HG02973 (cell line): ENCODE measurements at regions not wholly inside any gene's neighbourhood (a gene's known extent, or its start where the extent isn't known, plus 50 kb on each side); places are given as distances from the start of the nearest gene placed in this dataset.

Experiments used
- ATAC-seq: cut with Tn5 transposase; IDR thresholded peaks from one replicate; pipeline ENCODE4 v1.9.1; 2021; ENCODE audit warnings: moderate library complexity; ENCODE audit not compliant: unreplicated experiment

- ATAC-seq, result no peak
Measured at GRCh38 chr22:48439560-48440135, 1388.0 kb downstream of the BRD1 start.

DNA sequence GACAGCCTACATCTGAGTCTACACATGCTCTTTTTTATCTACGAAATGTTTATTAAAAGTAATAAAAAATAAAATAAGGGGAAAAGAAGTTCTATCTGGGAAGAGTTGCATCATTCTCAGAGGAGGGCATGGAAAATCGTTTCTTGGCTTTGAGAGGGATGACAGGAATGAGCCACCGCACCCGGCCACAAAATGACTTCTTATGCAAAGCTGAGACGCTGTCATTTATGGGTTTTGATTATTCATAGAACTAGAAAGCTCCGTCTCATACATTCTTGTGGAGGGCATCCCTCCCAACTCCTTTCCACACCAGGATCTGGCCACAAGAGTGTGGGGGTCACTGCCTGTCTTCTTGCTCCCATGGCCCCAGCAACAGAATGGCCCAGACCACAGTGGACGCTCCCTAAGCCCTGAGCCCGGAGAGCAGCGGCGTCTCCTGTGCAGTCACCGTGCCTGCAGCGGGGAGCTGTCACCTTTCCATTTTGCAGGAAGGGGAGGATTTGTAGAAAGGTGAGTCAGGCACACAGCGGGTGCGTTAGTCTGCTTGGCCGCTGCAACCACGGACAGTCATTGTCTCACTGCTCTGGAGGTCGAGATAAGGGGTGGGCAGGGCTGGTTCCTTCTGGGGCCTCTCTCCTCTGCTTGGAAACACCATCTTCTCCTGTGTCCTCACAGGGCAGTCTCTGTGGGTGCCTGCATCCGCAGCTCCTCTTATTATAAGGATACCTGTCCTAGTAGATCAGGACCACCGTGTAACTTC lies 1388.7 kb downstream of the BRD1 start:
- no peak for ATAC-seq

DNA sequence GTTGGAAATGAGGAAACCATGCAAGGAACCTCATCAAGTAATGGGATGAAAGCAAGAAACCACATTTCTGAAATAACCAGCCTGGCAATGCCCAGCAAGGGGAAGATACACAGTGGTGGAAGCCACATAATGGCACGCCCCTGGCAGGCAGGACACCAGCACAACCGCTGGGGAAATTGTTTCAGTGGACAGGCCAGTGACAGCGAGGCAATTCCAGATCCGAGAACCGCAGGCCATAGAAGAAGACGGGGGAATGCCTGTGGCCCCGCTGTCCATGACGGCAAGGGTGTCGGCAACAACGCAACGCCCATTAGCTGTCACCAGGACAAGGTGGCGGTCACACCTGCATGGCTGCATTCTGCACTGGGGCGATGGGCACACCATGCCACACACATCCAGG lies 1389.6 kb downstream of the BRD1 start:
- ATAC-seq, result no peak

- no peak for ATAC-seq
Measured at GRCh38 chr22:48436201-48436931, 1391.3 kb downstream of the BRD1 start.

DNA sequence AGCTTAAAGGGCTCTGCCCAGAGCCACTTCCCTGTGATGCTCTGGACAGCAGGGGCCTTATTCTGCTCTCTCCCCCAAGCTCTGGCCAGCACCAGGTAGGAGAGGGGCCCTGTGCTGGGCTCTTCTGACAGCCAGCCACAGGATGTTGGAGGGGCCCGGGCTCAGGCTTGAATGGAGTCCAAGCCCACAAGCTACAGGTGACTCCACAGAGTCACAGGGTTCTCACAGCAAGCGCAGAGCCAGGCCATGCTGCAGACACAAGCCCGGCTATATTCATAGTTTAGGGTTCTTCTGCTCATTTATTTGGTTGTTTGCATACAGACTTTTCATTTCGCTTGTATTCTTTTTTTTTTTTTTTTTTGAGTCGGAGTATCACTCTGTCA lies 1392.8 kb downstream of the BRD1 start:
- ATAC-seq, result no peak

DNA sequence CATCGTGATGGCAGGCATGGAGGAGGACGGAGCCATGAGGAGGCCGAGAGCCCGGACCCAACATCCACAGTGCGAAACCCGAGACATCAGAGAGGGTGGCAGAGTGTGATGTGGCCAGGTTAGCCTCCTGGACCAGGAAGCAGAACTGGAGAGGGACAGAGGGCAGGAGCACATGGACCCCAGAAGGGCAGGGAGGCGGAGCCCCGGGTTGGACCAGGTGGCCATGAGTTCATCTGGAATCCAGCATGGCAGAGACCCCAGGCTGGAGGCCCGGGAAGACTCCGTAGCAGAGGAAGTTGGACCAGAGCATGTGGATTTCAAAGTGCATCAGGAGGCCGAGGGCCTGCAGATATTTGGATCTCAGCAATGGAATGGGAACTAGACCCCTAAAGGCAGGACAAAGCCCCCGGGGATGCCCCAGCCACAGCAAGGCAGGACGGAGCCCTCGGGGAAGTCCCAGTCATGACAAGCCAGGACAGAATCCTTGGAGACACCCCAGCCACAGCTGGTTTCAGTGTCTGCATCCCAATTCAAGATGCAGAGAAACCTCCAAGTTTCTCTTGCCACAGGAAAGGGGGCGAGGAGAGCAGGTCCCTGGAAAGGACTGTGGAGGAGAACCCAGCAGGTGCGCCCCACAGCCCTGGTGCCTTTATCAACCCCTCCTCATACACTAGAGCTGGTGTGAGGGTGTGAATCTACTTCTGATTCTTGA lies 1393.4 kb downstream of the BRD1 start:
- no peak for ATAC-seq

DNA sequence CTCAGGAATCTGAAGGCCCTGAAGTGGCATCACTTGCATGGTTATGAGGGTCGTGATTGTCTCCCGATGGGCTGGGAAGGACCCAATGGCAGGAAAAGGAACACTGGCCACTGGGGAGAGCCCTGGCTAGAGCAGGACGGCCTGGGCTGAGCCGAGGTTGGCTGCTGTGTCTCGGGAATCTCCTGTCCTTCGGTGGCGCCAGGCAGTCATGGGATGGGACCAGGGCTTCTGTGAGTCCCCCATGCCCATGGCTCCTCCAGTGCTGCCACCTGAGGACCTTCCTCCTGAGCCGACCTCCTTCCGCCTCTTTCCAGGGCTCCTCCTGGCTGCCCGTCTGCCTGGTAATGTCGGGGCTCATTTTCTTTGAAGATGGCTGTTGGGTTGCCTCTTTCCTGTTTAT lies 1394.0 kb downstream of the BRD1 start:
- no peak for ATAC-seq

DNA sequence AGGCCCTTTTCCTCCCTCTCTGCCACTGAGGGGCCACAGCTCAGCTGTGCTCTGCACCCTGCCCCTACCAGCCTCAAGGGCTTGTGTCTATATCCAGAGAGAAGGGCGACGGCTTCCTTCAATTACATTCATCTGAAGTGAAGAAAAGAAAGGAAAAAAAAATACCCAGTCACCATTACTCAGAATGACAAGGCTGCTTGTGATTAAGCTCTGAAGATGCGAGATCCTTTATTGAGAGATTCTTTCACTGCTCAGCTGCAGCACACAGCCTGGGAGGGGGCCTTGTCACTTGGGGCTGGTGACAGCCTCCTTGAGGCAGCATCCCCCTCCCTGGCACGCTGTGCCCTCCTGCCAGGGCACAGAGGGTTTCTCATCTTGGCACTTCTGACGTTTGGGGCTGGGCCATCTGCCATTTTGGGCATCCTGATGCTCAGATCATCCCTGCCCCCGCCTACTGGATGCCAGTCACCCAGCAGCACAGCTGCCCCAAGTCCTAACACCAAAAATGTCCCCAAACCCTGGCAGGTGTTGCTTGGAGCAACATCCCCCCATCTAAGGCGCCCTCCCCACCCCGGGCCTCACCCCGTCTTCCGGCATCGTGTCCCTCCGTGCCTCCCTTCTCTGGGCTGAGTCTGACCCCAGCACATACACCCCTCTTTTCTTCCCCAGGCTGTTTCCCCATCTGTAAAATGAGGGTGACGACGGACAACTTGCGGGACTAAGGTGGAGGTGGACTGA lies 1394.7 kb downstream of the BRD1 start:
- no peak for ATAC-seq

DNA sequence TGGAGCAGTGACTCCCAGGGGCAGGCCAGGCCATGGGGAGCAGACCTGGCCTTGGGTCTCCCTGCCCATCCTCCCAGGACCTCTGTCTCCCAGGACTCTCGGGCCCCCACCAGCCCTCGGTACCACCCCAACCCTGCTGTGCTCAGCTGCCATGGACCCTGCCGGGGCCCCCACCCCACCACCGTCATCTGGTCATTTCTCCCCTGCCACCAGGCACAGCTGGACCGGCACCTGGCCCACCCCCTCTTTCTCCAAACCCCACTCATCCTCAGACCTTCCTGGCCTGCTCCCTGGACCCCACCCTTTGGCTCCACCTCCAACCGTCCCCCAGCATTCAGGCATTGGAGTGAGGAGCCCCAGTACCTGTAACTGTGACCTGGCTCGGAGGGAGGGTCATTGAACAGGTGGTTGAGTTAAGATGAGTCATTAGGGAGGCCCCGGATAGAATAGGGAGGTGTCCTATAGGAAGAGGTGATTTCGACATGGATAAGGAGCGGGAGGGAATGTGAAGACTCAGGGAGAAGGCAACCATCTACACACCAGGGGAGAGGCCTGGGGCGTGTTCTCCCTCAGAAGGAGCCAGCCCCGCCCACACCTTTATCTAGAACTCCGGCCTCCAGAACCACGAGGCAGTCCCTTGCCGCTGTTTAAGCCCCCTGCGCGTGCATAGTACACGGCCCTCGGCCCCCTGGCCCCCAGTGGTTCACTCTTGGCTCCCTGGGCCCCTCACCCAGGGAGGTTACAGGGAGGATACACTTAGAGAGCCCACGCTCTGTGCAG lies 1395.9 kb downstream of the BRD1 start:
- no peak for ATAC-seq

- ATAC-seq, result no peak
Measured at GRCh38 chr22:48431014-48431413, 1396.7 kb downstream of the BRD1 start.

DNA sequence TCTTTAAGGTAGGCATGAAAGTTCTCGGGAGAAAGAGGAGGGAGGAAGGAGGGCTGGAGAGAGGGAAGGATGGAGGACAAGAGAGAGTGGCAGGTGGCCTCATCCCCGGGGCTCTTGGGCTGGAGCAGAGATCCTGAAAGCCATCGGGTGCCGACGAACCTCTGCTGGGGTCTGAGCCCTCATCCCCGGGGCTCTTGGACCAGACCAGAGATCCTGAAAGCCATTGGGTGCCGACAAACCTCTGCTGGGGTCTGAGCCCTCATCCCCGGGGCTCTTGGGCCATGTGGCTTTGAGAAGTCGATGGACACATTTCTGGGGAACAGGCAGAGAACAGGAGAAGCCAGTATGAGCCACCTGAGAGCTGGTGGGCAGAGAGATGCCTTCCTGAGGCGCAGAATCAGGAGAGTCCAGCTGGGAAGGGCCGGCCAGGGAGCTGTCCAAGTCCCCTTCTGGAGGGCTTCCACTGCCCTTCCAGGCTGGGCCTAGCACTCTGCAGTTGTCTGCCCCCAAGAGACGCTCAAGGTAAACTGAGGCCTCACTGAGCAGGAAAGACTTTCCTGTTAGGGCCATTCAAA lies 1398.1 kb downstream of the BRD1 start:
- no peak for ATAC-seq

DNA sequence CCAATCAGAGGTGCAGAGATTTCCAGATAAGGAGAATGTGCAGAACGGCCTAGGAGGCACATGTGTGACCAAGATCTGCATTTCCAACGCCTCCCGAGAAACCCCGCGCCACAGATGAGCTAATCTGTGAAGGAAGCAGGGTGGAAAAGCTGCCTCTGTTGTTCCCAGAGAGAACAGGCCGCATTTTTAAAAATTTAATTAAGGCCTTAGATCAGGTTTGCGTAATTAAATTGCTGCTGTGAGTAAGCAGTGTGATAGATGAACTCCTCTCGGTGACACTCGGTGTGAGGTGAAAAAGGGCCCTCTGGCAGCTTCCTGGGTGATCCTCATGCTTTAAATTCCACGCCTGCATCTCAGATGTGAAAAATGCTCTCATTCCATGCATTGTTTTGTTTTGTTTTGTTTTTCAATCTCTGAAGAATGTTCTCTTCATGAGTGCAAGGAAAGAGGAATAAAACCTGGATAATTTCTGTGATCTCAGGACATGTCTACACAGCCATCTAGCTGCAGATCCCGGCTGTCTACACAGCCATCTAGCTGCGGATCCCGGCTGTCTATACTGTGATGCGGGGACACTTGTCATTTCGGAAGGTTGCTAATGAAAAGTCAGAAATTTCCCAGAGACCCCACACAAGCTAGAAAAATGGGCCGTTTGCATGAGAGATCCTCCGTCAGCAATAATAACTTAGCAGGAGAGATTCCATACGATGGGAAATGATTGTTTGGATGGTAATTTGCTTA lies 1398.9 kb downstream of the BRD1 start:
- no peak for ATAC-seq

- ATAC-seq, result no peak
Measured at GRCh38 chr22:48427731-48428211, 1399.9 kb downstream of the BRD1 start.

- ATAC-seq, result no peak
Measured at GRCh38 chr22:48426466-48427380, 1401.0 kb downstream of the BRD1 start.

- no peak for ATAC-seq
Measured at GRCh38 chr22:48425641-48426040, 1402.0 kb downstream of the BRD1 start.

DNA sequence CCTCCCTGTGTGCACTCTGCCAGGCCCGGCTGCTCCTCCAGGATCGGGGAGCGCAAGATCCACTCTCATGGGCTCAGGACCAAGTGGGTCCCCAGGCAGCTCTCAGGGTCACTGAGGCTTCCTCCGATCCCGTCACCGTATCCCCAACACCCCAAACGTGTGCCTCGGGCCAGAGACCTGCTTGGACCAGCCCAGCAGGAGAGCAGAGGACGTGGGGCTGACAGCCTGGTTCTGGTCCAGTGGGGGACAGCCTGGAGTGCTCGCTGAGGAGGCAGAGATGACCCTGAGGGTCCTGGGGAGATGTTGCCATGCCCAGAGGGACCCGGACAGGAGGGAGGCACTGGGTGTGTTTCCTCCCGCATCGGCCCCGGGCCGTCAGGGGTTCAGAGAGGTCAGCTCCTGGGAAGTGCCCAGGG lies 1402.6 kb downstream of the BRD1 start:
- ATAC-seq, result no peak

GRCh38 chr22:48424661-48425060 lies 1403.0 kb downstream of the BRD1 start:
- no peak for ATAC-seq

- no peak for ATAC-seq
Measured at GRCh38 chr22:48424201-48424627, 1403.5 kb downstream of the BRD1 start.
